ENCODE measurements at regions not wholly inside any gene's neighbourhood (a gene's known extent, or its start where the extent isn't known, plus 50 kb on each side); places are given as distances from the start of the nearest gene placed in this dataset.

DNA sequence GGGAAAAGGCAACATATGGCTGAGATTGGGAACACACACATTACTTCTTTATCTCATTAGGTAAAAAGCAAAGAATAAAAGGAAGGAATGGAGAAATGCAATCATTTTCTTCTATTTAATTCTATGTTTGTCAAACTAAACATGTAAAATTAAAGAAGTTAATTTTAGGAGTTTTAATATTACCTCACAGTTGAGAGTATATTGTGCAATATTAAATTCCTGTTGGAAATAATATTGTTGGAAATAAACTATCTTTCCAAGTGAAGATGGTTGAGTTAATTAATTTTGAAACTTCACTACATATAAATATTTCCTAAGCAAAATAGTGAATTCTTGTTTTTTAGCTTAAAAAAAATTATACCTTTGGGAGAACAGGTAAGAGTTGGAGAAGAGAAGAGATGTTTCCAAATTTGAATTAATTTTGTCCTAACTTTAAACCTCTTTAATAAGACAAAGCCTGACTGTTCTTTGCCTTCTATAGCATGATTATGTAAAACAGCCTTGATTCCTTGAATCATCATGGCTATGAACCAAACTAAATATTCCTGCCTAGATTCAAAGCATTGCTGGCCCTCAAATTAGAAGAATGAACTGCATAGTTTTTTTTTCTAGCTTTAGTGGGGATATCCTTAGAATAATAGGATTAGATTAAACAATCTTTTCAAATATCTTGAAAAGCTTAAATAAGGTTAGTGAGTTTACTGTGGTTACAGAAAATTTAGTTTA lies 1349.1 kb upstream of the ADGRB3 start:
- ATAC-seq (no peak), DNase-seq (no peak)
- intact Hi-C loops (cut with micrococcal nuclease): no loop called here

DNA sequence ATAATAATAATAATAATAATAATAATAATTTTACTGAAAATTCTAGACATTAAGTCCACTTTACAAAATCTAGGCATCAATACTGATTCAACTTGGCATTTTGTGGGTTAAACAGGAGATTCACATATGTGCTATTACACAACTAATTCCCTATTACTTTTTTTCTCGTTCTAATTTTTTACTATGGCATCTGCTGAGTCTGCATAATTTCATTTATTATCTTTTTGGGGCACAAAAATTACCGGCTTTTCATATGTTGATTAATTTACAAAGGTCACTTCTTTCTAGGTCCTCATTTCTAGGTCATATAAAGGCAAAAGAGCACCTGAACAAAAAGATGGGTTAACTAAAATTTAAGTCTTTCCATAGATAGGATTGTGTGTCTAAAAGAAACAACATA lies 1357.8 kb upstream of the ADGRB3 start:
- intact Hi-C loops (cut with micrococcal nuclease): no loop called here
- DNase-seq (no peak), ATAC-seq (no peak)

DNA sequence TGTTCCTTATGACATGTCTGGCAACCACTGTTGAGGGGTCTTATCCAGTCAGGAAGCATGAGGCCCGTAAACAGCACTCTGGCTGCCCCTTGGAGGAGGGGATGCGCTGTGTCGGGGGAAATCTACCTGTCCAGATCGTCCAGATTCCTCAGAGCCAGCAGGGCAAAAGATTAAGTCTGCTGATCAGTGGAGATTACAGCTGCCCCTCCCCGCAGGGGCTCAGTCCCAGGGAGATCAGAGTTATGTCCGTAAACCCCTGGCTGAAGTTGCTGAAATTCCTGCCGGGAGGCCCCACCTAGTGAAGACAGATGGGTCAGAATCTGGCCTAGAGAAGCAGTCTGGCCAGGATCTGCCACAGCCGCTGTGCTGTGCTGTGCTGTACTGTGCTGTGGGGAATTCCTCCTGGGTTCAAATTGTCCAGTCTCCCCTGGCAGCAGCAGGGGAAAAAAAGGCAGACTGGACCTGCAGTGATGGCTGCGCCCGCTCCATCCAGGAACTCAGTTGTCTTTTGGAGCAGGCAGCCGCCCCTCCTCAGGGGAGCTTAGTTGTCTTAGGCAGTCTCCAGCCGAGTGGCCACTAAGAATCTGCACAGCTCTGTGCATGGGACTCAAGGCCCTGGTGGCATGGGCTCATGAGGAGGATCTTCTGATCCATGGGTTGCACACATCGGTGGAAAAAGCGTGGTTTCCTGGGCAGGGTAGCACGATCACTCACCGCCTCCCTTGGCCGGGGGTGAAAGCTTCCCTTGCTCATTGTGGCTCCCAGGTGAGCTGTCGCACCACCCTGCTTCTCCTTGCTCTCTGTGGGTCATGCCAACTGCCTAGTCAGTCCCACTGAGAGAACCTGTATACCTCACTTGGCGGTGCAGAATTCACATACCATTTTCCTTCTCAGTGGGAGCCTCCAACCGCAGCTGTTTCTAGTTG lies 1368.8 kb upstream of the ADGRB3 start:
- intact Hi-C loops (cut with micrococcal nuclease): no loop called here
- ATAC-seq (no peak), DNase-seq (no peak)

DNA sequence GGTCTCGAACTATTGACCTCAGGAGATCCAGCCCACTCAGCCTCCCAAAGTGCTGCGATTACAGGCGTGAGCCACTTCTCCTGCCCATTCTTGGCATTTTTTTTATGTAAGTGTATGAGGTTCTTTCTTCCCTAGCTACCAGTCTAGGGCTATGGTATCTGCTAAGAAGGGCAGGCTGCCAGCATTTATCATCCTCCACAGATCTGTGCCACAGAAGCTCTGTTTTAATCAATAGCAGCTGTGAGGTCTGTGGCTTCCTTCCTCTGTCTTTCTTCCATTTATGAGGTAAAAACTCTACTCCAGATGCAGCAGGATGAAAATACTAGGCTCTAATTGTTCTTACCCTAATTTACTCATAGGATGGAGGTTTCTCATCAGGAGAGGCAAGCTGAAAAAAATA lies 1382.4 kb upstream of the ADGRB3 start:
- intact Hi-C loops (cut with micrococcal nuclease): no loop called here
- DNase-seq: no peak
- ATAC-seq: no peak

DNA sequence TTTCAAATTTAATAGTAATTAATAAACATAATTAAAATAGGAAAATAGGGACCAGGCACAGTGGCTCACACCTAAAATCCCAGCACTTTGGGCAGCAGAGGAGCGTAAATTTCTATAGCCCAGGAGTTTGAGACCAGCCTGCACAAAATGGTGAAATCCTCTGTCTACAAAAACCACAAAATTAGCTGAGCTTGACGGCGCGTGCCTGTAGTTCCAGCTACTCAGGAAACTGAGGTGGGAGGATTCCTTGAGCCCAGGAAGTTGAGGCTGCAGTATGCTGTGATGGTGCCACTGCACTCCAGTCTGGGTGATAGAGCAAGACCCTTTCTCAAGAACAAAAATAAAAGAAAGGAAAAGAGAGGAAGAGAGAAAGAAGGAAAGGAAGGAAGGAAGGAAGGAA lies 1387.0 kb upstream of the ADGRB3 start:
- DNase-seq (no peak), ATAC-seq (no peak)
- intact Hi-C loops (cut with micrococcal nuclease): no loop called here

DNA sequence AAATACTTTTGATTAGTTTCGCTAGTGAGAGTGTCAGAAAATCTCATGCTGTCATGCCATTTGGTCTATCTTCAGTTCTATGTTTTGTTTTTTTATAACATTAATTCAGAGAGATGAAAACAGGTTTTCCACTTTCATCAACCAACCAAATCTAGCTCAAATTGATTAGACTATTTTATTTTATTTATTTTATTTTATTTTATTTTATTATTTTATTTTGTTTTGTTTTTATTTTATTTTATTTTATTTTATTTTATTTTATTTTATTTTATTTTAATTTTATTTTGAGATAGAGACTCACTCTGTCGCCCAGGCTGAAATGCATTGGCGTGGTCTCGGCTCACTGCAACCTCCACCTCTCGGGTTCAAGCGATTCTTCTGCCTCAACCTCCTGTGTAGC lies 1391.0 kb upstream of the ADGRB3 start:
- no peak for ATAC-seq
- intact Hi-C loops (cut with micrococcal nuclease): no loop called here

DNA sequence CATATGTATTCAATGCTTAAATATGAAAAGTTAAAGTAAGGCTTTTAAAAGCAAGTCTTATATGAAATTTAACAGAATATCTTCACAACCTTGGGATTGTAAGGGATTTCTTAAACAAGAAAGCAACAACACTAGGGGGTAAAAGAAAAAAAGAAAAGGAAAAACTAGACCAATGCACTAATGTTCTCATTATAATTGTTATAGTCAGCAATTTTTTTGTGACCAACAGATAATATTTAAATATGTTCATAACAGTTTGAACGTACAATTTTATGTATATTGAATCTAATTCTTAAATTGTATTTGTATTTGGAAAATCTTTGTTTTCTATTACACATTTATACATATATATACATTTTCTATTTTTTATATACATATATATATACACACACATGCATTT lies 1397.8 kb upstream of the ADGRB3 start:
- DNase-seq (no peak), ATAC-seq (no peak)
- intact Hi-C loops (cut with micrococcal nuclease): no loop called here

More for the DNA sequence above, 1391.0 kb upstream of the ADGRB3 start:
- no peak for DNase-seq

DNA sequence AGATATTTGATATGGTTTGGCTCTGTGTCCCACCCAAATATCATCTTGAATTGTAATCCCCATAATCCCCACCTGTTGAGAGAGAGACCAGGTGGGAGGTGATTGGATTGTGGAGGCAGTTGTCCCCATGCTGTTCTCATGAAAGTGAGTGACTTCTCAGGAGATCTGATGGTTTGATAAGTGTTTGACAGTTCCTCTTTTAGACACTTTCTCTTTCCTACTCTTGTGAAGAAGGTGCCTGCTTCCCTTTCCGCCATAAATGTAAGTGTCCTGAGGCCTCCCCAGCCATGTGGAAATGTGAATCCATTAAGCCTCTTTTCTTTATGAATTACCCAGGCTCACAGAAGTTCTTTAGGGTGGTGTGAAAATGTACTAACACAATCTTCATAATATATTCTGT lies 1404.0 kb upstream of the ADGRB3 start:
- ATAC-seq (no peak), DNase-seq (no peak)
- intact Hi-C loops (cut with micrococcal nuclease): no loop called here

DNA sequence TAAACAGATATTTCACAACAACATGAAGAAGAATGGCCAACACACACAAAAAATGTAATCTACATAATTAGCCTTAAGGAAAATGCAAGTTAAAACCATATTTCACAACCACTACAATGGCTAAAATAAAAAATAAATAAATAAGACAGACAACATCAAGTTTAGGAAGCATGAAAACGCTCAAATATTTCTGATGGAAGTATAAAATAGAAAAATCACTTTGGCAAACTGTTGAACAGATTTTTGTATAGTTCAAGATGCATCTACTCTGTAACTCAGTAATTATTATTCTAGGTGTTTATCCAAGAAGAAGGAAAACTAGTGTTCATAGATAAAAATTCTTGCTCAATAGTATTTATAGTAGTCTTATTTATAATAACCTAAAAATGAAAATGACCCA lies 1410.1 kb upstream of the ADGRB3 start:
- ATAC-seq: no peak
- intact Hi-C loops (cut with micrococcal nuclease): no loop called here
- no peak for DNase-seq

DNA sequence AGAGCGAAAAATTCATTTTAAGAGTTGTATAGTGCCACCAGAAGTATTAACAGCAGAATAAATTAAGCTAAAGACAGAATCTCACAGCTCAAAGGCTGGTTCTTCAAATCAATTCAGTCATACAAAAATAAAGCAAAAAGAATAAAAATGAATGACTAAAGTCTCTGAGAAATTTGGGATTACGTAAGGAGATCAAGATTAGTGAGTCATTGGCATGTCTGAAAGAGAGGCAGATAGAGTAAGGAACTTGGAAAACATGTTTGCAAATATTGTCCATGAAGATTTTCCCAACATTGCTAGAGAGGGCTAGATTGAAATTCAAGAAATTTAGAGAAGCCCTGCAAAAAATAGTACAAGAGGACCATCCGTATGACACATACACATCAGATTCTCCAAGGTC lies 1413.9 kb upstream of the ADGRB3 start:
- DNase-seq (no peak), ATAC-seq (no peak)
- intact Hi-C loops (cut with micrococcal nuclease): no loop called here

DNA sequence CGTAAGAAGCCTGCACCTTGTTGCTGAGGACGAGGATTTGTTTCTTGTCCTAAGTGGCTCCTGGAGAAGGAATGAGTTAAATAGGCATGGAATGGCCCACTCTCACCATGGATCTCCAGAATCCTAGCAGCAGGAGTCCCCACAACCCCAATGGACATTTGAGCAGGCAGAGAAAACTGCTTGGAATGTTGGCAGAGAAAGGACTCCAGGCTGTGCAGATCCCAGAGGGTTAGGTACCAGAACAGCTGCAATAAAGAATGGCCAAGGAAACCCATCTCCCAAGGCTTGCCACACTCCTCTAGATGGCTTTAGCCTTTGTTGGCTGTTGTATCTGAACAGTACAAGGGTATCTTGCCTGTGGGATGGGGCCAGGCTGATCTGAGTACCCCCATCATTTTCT lies 1415.7 kb upstream of the ADGRB3 start:
- DNase-seq: no peak
- intact Hi-C loops (cut with micrococcal nuclease): no loop called here
- no peak for ATAC-seq

DNA sequence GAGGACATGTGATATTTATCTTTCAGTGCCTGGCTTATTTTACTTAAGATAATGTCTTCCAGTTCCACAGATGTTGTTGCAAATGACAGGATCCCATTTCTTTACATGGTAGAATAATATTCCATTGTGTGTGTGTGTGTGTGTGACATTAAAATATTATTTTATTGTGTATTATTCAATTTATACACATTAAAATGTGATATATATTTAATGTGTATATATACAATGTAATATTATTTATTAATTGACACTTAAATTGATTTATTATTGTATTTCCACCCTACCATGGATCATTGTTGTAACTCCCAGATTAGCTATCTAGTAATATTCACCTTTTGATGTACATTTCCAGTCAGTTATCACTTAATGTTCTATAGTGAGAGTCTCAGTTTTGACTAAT lies 1422.5 kb upstream of the ADGRB3 start:
- DNase-seq (no peak), ATAC-seq (no peak)
- intact Hi-C loops (cut with micrococcal nuclease): no loop called here

DNA sequence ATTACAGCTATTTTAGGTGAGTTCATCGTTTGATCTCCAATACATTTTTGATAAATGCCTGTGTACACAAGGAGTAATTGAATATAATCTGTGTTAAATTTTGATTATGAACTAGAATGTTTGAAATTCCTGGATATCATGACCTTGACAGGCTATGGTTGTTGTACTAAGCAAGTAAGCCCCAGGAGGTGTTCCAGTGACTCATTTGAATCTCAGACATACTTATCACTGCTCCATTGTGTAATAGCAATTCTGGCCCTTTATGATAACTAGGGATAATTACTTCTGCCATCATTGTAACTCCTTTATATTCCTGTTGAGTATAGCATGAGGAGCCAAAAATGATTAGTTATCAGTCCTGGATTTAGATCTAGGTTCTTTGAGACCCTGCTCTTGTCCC lies 1424.6 kb upstream of the ADGRB3 start:
- no peak for ATAC-seq
- no peak for DNase-seq
- intact Hi-C loops (cut with micrococcal nuclease): no loop called here

DNA sequence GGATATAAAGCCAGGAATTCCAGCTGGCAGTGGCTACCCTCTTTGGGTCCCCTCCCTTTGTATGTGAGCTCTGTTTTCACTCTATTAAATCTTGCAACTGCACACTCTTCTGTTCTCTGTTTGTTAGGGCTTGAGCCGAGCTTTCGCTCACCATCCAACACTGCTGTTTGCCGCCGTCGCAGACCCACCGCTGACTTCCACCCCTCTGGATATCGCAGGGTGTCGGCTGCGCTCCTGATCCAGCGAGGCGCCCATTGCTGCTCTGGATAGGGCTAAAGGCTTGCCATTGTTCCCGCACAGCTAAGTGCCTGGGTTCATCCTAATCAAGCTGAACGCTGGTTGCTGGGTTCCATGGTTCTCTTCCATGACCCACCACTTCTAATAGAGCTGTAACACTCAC lies 1433.5 kb upstream of the ADGRB3 start:
- intact Hi-C loops (cut with micrococcal nuclease): no loop called here
- ATAC-seq: no peak
- DNase-seq: no peak

DNA sequence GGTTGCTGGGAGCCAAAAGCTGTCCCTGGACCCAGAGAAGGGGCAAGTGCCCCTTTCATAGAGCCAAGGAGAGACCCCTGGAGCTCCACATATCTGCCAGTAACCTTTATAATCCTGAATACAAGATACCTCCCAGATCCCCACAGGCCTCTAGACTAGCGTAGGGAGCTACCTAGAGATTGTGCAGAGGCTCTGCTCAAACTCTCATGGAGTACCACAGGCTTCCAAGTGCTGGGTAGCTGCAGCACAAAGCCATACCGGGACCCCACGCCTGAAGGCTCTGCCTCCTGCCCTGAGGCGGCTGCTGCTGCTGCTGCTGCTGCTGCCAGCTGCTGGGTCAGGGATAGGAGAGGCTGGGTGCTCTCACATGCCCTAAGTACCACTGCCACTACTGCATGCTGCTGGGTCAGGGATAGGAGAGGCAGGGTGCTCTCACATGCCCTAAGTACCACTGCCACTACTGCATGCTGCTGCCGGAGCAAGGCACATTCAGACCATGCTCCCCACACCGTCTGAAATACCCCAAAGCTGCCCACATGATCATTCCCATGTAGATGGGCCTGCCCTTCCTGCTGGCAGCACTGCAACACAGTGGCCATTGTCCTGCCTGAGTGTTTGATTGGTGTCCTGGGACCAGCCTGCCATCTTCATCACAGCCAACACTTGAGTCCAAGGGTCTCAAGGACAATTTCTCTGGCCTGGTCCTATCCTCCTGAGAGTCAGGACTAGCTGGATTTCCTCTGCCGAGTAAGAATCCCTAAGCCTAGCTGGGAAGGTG lies 1434.3 kb upstream of the ADGRB3 start:
- intact Hi-C loops (cut with micrococcal nuclease): no loop called here
- no peak for ATAC-seq
- no peak for DNase-seq

DNA sequence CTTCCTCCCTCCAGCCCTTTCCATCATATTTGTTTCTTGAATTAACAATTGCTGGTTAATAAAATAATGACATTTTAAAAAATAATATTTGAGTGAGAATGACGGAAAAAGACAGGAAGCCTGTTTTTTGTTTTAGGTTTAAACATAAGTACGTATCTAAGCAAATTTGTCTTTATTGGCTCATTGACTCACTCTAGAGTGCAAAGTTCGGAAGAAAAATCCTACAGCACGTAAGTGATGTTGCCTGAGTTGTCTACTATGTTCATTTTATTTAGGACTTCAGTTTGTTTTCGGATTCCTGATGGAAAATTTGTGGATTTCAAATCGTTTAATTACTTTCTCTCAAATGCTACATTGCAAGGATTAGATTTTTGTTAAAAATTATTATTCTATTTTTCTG lies 1435.7 kb upstream of the ADGRB3 start:
- DNase-seq (no peak), ATAC-seq (no peak)
- intact Hi-C loops (cut with micrococcal nuclease): no loop called here

DNA sequence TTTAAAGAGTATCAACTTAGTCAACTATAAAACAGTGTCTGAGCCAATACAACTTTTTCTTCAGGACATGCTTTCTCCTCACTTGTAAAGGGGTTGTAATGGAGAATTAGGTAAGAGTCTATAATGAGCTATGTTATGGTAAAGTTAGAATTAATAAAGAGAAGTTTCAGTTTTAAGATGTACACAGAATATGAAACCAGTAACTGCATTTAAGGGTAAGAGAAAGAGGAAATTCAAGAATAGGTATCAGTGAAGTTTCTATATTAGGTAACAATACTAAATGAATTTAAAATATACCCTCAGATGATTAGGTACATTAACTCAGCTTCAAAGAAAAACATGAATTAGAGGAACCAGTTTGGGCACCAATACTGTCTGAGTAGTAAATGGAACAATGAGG lies 1444.3 kb upstream of the ADGRB3 start:
- intact Hi-C loops (cut with micrococcal nuclease): no loop called here
- ATAC-seq: no peak
- DNase-seq: no peak

DNA sequence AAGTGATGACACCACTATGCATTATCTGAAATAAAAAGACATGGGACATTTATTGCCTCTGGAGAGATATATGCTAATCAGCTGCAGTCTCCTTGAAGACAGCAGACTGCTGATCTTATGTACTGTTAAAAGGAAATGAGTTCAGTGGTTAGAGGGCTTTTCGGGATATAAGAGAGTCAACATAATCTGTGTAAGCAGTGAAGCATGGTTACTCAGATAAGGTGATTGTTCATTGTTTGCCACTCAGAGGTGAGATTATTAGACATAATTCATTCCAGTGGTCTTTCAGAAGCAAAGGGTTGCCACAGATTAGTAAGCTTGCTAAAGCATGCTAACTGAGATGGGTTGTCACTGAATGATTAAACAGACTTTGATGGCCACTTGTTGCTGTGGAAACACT lies 1450.7 kb upstream of the ADGRB3 start:
- ATAC-seq: no peak
- intact Hi-C loops (cut with micrococcal nuclease): no loop called here
- no peak for DNase-seq

DNA sequence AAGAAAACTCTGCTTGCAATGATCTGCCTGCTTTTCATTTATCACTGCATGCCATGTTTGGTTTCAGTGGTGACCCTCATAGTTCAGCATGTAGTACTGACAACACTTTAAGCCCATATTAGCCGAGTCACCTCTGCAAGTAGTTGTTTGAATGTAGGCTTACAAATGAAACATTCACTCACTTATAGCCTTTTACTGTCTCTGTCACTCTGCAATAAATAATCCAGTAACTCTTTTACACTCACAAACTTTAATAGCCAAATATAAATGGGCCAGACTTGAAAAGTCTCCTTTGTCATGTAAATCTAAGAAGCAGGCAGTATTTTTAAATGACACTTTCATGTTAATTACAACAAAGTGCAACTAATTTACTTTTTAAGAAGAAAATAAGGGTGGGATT lies 1460.0 kb upstream of the ADGRB3 start:
- no peak for DNase-seq
- intact Hi-C loops (cut with micrococcal nuclease): no loop called here
- ATAC-seq: no peak

DNA sequence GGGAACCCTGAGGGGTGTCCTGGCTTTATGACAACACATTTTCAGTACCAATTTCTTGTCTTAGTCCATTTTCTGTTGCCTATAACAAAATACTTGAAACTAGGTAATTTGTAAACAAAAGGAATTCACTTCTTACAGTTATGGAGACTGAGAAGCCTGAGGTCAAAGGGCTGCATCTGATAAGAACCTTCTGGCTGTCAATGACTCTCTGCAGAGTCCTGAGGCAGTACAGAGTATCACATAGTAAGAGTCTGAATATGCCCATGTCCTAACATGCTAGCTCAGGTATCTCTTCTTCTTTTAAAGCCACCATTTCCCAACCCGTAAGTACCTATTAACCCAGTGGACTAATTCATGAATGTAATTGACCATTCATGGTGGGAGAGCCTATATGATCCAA lies 1458.6 kb upstream of the EYS start:
- intact Hi-C loops (cut with micrococcal nuclease): no loop called here
- ATAC-seq: no peak

More for the DNA sequence above, 1458.6 kb upstream of the EYS start:
- no peak for DNase-seq

Data from left ventricle myocardium superior (tissue), 1 donor.